Activated CD4-positive, alpha-beta T cell treated with anti-CD3 and anti-CD28 coated beads for 4 hours (primary cell): ENCODE measurements at regions not wholly inside any gene's neighbourhood (a gene's known extent, or its start where the extent isn't known, plus 50 kb on each side); places are given as distances from the start of the nearest gene placed in this dataset.

ENCODE experiments used
- DNase-seq, 2 donors: peaks; one replicate each; pipeline ENCODE4 v3.0.0-alpha.2; 2020

DNA sequence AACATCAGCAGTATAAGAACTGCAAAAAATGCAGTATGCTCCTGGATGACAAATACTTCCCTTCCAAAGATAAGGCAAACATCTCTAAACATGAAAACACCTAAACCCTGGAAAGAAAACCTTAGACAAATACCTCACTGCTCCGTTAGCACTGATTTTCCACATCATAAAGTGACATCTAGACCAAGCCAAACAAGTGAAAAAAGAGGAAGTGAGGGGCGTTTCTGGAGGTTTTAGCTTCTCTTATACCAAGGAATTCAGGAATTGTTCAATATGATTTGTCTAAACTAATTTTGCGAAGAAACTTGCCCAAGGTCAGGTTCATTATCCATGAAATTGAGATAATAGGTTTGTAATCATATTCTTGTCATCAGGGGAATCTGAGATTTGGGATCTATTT, 279.7 kb downstream of the ADRA2A start:
- DNase-seq = no peak

DNA sequence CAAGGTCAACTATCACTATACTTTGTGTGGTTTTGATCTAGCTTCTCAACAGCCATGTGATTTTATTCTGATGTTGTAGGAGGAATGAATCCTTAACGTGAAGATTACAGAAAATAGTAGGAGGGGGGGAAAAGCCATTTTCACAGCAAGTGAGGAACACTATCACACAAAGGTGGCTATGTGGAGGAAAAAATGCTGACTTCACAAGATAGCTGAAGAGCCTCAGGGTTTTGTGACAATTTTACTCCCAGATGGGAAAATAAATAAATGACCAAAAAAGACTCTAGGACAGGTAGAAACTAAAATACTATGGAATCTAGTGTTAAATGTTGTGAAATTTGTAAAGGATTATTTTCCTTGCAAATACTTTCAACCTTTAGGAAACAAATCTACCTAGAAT, 281.0 kb downstream of the ADRA2A start:
- no peak for DNase-seq

GRCh38 chr10:111360260-111360925, 283.6 kb downstream of the ADRA2A start:
- no peak for DNase-seq

DNA sequence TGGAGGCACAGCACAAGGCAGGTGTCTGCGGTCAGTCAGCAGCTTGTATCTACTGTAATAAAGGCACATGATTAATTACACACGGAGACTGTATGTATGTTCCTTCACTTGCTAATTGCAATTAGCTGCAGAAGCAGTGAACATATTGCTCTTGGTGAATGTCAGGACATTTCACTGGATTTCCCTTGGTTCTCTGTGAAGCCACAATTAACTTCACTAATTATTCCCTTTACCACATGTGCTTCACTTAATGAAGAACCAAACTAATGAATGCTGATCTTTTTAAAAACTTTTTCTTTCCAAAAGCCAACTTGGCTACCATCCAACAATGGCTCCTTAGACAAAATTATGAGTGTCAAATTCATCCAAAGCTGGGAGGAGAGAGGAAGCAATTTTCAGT, 290.7 kb downstream of the ADRA2A start:
- DNase-seq = no peak

DNA sequence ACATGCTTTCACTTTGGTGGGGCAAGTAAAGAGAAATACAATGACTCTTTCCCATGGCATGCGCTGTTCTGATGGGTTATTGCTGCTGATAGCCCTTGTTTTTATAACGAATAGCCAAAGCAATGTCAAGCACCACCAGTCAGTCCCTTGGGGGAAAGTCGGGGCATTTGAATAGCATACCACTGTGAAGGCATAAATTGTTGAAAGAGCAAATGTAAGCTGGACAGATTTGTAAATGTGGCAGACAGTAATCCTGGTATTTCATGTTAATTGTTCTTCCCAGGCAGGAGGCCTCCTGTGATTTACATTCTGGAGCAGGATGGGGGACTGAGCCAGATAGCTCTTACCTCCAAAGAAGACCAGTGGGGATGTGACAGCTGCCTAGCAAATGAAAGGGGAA, 293.3 kb downstream of the ADRA2A start:
- no peak for DNase-seq

DNA sequence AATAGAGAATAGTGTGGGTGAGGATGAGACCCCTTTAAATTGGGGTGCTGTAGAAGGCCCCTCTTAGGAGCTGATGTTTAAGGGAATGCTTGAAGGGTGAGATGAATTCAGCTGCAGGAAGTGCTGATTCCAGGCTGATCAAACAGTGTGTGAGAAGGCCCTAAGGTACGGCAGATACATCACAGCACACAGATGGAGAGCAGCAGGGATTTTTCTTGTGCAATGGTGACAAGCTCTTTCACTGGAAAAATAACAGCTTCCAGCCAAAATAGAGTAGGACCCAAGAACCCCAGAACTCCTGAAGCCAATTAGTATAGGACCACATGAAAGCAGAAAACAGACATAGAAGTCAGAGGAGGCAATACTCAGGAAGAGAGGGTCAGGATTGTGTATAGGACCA, 296.9 kb downstream of the ADRA2A start:
- DNase-seq = no peak

GRCh38 chr10:111379534-111380187, 302.8 kb downstream of the ADRA2A start:
- DNase-seq = no peak

DNA sequence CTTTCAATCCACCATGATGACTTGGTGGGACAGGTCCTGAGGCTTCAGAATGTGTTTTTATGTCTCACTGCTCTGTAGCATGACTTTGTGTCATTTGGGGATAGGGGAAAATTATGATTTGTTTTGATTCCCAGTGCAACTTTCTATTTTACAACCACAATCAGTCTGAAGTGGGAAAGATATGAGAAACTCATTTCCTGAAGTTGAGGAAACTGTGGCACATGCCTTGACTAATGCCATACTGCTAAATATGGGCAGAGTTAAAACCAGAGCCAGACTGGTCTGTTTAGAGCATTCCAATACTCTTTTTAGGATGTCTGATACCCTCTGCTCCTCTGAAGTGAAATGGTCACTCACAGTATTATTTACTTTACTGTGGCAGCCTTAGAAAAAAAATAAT, 307.7 kb downstream of the ADRA2A start:
- no peak for DNase-seq

DNA sequence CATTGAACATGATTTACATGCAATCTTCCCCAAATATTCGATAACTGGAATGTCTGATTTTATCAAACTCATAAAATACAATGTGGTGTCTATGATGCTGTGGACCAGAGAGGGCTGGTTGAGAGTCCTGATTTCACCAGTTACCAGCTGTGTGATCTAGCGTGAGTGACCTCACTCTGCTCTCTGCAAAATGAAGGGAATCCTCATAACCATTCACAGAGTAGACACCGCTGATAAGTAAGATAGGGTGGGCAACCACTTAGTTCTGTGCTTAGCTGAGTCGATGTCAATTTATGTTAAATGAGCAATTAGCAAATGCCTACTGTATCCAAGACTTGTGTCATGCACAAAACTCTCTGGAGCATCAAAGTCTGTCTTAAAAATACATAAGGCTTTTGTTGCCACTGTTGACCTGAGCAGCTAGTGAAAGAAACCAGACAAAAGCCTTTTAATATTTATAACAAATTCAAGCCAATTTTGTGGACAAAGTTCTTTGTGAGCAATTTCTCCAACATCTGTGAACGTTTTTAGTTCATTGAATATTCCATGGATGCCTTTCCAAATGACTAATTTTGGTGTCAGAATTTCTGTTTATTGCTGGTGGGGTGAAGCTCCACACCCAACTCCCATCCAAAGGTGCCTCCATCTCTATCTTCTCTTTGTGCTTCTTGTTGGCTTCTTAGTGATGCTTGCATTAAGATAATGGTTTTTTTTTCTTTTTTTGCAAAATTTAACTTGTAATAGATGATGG, 314.2 kb downstream of the ADRA2A start:
- no peak for DNase-seq

DNA sequence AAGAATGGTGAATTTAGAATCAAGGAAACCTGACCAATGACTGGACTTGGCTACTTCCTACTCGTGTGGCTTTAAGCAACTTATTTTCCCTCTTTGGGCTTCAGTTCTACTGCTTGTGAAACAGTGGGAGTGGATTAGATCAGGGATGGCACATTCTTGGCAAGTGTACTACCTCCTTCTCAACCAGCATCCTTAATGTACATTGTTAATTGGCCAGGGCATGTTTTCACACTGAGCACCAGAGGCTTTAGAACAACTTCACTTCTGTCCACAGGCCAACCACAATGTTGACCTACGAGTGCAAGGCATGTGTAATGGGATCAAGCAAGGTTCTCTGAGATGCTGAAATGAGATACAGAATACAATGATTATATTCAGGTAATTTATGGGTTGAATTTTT, 315.3 kb downstream of the ADRA2A start:
- DNase-seq = no peak

- DNase-seq = no peak
Measured at GRCh38 chr10:111392910-111393309, 316.1 kb downstream of the ADRA2A start.

GRCh38 chr10:111410740-111411139, 333.9 kb downstream of the ADRA2A start:
- no peak for DNase-seq

DNA sequence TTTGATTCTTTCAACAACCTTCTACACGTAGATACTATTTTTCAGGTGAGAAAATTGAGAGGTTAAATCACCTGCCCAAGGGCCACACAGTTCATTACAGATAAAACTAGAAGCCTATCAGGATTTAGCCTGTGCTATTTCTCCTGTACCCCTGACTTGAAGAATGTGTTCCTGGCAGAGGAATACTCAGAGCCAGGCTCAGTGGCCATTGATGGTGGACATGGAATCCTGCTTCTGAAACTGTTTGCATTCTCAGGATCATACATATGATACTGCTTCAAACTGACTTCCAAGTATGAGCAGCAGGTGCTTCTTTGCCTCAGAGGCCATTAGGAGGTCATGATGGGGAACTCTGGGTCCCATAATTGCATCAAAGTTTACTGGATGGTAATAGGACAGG, 348.6 kb downstream of the ADRA2A start:
- no peak for DNase-seq

- no peak for DNase-seq
Measured at GRCh38 chr10:111429288-111430028, 352.6 kb downstream of the ADRA2A start.

DNA sequence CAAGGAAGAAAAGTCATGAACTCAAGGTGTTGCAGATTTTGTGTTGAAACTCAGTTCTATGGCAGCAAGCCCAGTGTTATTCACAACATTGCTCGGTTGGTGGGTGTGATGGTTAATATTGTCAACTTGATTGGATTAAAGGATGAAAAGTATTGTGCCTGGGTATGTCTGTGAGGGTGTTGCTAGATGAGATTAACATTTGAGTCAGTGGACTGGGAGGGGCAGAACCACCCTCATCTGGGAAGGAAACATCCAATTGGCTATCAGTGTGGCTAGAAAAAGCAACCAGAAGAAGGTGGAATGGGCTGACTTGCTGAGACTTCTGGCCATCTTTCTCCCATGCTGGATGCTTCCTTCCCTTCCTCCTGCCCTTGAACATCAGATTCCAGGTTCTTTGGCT, 353.2 kb downstream of the ADRA2A start:
- DNase-seq = no peak

DNA sequence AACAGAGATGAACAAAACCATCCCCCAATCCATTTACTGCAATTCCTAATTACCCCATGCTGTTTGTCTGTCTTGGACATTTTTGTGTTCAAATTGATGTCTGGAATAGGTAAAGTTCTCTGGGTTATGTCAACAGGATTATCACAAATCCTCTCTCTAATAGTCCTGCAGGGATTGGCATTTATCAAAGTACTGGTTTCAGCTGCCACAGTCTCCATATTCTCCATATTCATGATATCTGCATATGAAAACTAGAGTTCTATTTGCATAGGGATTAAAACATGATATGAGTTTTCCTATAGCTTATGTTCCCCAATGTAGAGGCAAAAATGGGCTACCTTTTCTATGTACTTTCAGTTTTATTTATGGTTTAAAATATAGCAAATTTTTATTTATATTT, 355.8 kb downstream of the ADRA2A start:
- DNase-seq = no peak

GRCh38 chr10:111435871-111436270, 359.0 kb downstream of the ADRA2A start:
- DNase-seq = no peak

DNA sequence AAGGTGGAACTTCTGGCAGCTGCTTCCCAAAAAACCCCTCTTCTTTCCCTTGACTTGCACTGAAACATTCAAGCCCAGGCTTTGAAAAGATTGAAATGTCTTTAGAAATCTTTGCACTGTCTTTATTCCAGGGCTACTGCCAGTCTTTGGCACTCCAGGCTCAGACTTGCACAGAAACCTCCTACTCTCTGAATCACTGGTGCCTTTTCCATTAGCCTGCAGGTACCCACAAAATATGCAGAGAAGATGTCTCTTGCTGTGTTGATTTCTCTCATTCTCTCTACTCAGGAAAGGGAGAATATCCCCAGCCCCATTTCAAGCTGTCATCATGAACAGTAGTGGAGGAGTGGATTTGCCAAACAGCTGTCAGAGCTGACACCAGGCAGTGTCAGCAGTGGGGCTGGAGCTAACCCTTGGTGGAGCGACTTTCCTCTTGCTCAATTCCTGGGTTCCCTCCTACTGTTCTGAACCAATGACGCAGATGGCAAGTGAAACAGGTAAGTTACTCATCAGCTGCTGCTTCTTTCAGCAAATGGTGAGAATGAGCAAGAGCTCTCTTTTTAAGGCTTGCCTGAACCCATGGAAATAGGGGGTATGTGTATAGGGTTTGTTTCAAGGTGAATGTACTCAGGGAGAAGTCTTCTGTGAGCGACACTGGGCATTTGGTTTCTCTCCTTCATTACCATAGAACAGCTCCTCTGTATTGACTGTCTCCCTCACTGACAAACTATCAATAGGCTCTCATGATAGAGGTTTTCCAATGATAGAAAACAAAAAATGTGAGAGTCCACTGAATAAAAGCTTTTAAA, 362.4 kb downstream of the ADRA2A start:
- DNase-seq = no peak

GRCh38 chr10:111440501-111440900, 363.7 kb downstream of the ADRA2A start:
- no peak for DNase-seq

GRCh38 chr10:111445667-111446066, 368.8 kb downstream of the ADRA2A start:
- DNase-seq = no peak

- DNase-seq = no peak
Measured at GRCh38 chr10:111446966-111447365, 370.1 kb downstream of the ADRA2A start.

DNA sequence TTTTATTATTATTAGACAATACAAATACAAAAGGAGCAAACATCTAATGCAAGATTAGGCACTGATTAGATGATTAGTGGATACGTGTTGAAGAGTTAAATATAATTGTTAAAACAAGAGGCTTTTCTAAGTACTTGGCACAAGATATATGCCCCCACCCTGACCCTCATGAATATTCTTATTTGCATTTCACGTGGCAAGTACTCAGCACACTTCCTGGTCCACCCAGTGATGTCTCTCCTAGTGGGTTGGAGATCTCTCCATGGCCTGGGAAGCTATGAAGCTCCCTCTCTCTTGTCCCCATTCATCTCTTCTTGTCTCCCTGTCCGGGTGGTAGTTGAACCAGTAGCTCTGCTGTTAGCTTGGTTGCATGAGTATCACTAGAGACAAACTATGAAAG, 375.3 kb downstream of the ADRA2A start:
- DNase-seq = no peak
